Loucy (cell line): ENCODE measurements at regions not wholly inside any gene's neighbourhood (a gene's known extent, or its start where the extent isn't known, plus 50 kb on each side); places are given as distances from the start of the nearest gene placed in this dataset.

Experiments
- H2AFZ ChIP-seq: fragments of 200-600 bp; sonication (generic); 2 replicates; pipeline ENCODE4 v1.6.0; 2016; ENCODE audit warnings: antibody characterized with exemption, mild to moderate bottlenecking, low read length, moderate library complexity
- H3F3A ChIP-seq: fragments of 200-600 bp; 2 replicates; pipeline ENCODE4 v1.6.0; 2016; ENCODE audit warnings: antibody characterized with exemption, low read depth, mild to moderate bottlenecking
- H3K27me3 ChIP-seq: fragments of 200-600 bp; sonication (generic); 2 replicates; pipeline ENCODE4 v1.6.1; 2014; ENCODE audit warnings: low read length, mild to moderate bottlenecking; ENCODE audit not compliant: insufficient read depth, poor library complexity, severe bottlenecking
- H3K36me3 ChIP-seq: fragments of 200-600 bp; sonication (generic); 2 replicates; pipeline ENCODE4 v1.6.1; 2016; ENCODE audit warnings: low read length; ENCODE audit not compliant: insufficient read depth
- H3K4me1 ChIP-seq: fragments of 200-600 bp; sonication (generic); 2 replicates; pipeline ENCODE4 v1.5.1; 2014; ENCODE audit warnings: low read length, mild to moderate bottlenecking; ENCODE audit not compliant: insufficient read depth, poor library complexity, severe bottlenecking
- H3K4me2 ChIP-seq: fragments of 200-600 bp; sonication (generic); 2 replicates; pipeline ENCODE4 v1.6.0; 2014; ENCODE audit warnings: antibody characterized with exemption, low read length, low read depth, mild to moderate bottlenecking; ENCODE audit not compliant: poor library complexity, severe bottlenecking
- H3K4me3 ChIP-seq: fragments of 200-600 bp; sonication (generic); 2 replicates; pipeline ENCODE4 v1.5.1; 2014; ENCODE audit warnings: low read length, mild to moderate bottlenecking, mixed read lengths; ENCODE audit not compliant: poor library complexity, severe bottlenecking
- H3K79me2 ChIP-seq: fragments of 200-600 bp; sonication (generic); 2 replicates; pipeline ENCODE4 v1.6.1; 2014; ENCODE audit warnings: low read length; ENCODE audit not compliant: insufficient read depth
- H3K9ac ChIP-seq: fragments of 200-600 bp; sonication (generic); 2 replicates; pipeline ENCODE4 v1.6.0; 2014; ENCODE audit warnings: mild to moderate bottlenecking, low read depth, low read length, moderate library complexity; ENCODE audit not compliant: poor library complexity, severe bottlenecking
- H3K9me2 ChIP-seq: fragments of 200-600 bp; sonication (generic); replicated peaks from 2 replicates; pipeline ENCODE4 v1.6.1; 2016; ENCODE audit warnings: low read depth, low read length, mixed read lengths
- H3K9me3 ChIP-seq: fragments of 200-600 bp; sonication (generic); 2 replicates; pipeline ENCODE4 v1.6.1; 2014; ENCODE audit warnings: mild to moderate bottlenecking, antibody characterized with exemption, low read length, low read depth; ENCODE audit not compliant: insufficient read depth
- H4K20me1 ChIP-seq: fragments of 200-600 bp; sonication (generic); 2 replicates; pipeline ENCODE4 v1.6.0; 2014; ENCODE audit warnings: antibody characterized with exemption, low read length, mild to moderate bottlenecking; ENCODE audit not compliant: insufficient read depth, poor library complexity, severe bottlenecking
- CTCF ChIP-seq: fragments of 200-600 bp; sonication (generic); conservative IDR thresholded peaks from 2 replicates; pipeline ENCODE4 v1.5.1; 2014; ENCODE audit warnings: mild to moderate bottlenecking, antibody characterized with exemption, low read length
- EZH2phosphoT487 ChIP-seq: fragments of 200-600 bp; IDR thresholded peaks from 2 replicates; pipeline ENCODE4 v1.6.1; 2018; ENCODE audit warnings: antibody characterized with exemption, mild to moderate bottlenecking, moderate library complexity, borderline replicate concordance

GRCh38 chr2:122389694-122390093, 634.2 kb downstream of the TSN start:
- Histone ChIP-seq H3K27me3 (no peaks in the 10 kb centered on the region), H4K20me1 (no peaks in the 10 kb centered on the region), H3K4me1 (no peaks in the 10 kb centered on the region), H3F3A (no peaks in the 10 kb centered on the region), H3K79me2 (no peaks in the 10 kb centered on the region), H3K4me2 (no peak overlapping the region), H3K9me2 (no peaks in the 10 kb centered on the region), H2AFZ (no peak overlapping the region), H3K4me3 (no peak overlapping the region), H3K9ac (no peak overlapping the region), H3K36me3 (no peaks in the 10 kb centered on the region), H3K9me3 (no peaks in the 10 kb centered on the region)
- TF ChIP-seq EZH2phosphoT487 = no peak
- no peak for TF ChIP-seq CTCF

DNA sequence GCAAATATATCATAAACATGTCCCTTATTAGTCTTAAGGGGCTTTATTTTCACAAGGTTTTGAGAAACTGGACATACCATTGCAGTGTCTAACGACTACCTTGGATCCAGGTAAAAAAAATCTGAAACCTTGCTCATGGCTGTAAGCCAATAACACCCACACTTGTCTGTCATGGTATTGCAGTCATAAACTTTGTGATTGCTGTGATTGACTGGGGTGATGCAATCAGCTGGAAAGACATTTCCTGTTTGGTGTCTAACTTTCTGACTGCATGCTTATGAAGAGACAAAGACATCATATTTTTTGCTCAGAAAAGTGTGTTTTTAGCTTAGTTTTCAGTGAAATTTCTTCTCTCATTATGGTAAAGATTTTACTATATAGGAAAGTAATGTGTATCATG, 635.0 kb downstream of the TSN start:
- no peaks in the 10 kb centered on the region for H3K4me1 ChIP-seq
- no peak overlapping the region for H2AFZ ChIP-seq
- no peak overlapping the region for H3K9ac ChIP-seq
- H4K20me1 ChIP-seq = no peaks in the 10 kb centered on the region
- no peaks in the 10 kb centered on the region for H3K27me3 ChIP-seq
- H3K4me2 ChIP-seq = no peak overlapping the region
- no peaks in the 10 kb centered on the region for H3F3A ChIP-seq
- H3K9me3 ChIP-seq = no peaks in the 10 kb centered on the region
- no peaks in the 10 kb centered on the region for H3K36me3 ChIP-seq
- H3K9me2 ChIP-seq = no peaks in the 10 kb centered on the region
- no peaks in the 10 kb centered on the region for H3K79me2 ChIP-seq
- no peak for TF ChIP-seq CTCF
- TF ChIP-seq EZH2phosphoT487 = no peak
- no peak overlapping the region for H3K4me3 ChIP-seq

- H3K27me3 ChIP-seq = no peaks in the 10 kb centered on the region
- no peak overlapping the region for H3K4me2 ChIP-seq
- no peaks in the 10 kb centered on the region for H4K20me1 ChIP-seq
- no peak for TF ChIP-seq CTCF
- TF ChIP-seq EZH2phosphoT487 = no peak
- H3F3A ChIP-seq = no peaks in the 10 kb centered on the region
- H2AFZ ChIP-seq = no peak overlapping the region
- no peak overlapping the region for H3K9ac ChIP-seq
- no peaks in the 10 kb centered on the region for H3K4me1 ChIP-seq
- H3K79me2 ChIP-seq = no peaks in the 10 kb centered on the region
- no peak overlapping the region for H3K4me3 ChIP-seq
- H3K9me3 ChIP-seq = no peaks in the 10 kb centered on the region
- H3K9me2 ChIP-seq = no peaks in the 10 kb centered on the region
- no peaks in the 10 kb centered on the region for H3K36me3 ChIP-seq
These were observed 636.3 kb downstream of the TSN start for GRCh38 chr2:122391726-122392125.
